Loucy (cell line): ENCODE measurements at regions not wholly inside any gene's neighbourhood (a gene's known extent, or its start where the extent isn't known, plus 50 kb on each side); places are given as distances from the start of the nearest gene placed in this dataset.

Experiments
- H2AFZ ChIP-seq: fragments of 200-600 bp; sonication (generic); 2 replicates; pipeline ENCODE4 v1.6.0; 2016; ENCODE audit warnings: antibody characterized with exemption, mild to moderate bottlenecking, low read length, moderate library complexity
- H3F3A ChIP-seq: fragments of 200-600 bp; 2 replicates; pipeline ENCODE4 v1.6.0; 2016; ENCODE audit warnings: antibody characterized with exemption, low read depth, mild to moderate bottlenecking
- H3K27me3 ChIP-seq: fragments of 200-600 bp; sonication (generic); 2 replicates; pipeline ENCODE4 v1.6.1; 2014; ENCODE audit warnings: low read length, mild to moderate bottlenecking; ENCODE audit not compliant: insufficient read depth, poor library complexity, severe bottlenecking
- H3K36me3 ChIP-seq: fragments of 200-600 bp; sonication (generic); 2 replicates; pipeline ENCODE4 v1.6.1; 2016; ENCODE audit warnings: low read length; ENCODE audit not compliant: insufficient read depth
- H3K4me1 ChIP-seq: fragments of 200-600 bp; sonication (generic); 2 replicates; pipeline ENCODE4 v1.5.1; 2014; ENCODE audit warnings: low read length, mild to moderate bottlenecking; ENCODE audit not compliant: insufficient read depth, poor library complexity, severe bottlenecking
- H3K4me2 ChIP-seq: fragments of 200-600 bp; sonication (generic); 2 replicates; pipeline ENCODE4 v1.6.0; 2014; ENCODE audit warnings: antibody characterized with exemption, low read length, low read depth, mild to moderate bottlenecking; ENCODE audit not compliant: poor library complexity, severe bottlenecking
- H3K4me3 ChIP-seq: fragments of 200-600 bp; sonication (generic); 2 replicates; pipeline ENCODE4 v1.5.1; 2014; ENCODE audit warnings: low read length, mild to moderate bottlenecking, mixed read lengths; ENCODE audit not compliant: poor library complexity, severe bottlenecking
- H3K79me2 ChIP-seq: fragments of 200-600 bp; sonication (generic); 2 replicates; pipeline ENCODE4 v1.6.1; 2014; ENCODE audit warnings: low read length; ENCODE audit not compliant: insufficient read depth
- H3K9ac ChIP-seq: fragments of 200-600 bp; sonication (generic); 2 replicates; pipeline ENCODE4 v1.6.0; 2014; ENCODE audit warnings: mild to moderate bottlenecking, low read depth, low read length, moderate library complexity; ENCODE audit not compliant: poor library complexity, severe bottlenecking
- H3K9me2 ChIP-seq: fragments of 200-600 bp; sonication (generic); replicated peaks from 2 replicates; pipeline ENCODE4 v1.6.1; 2016; ENCODE audit warnings: low read depth, low read length, mixed read lengths
- H3K9me3 ChIP-seq: fragments of 200-600 bp; sonication (generic); 2 replicates; pipeline ENCODE4 v1.6.1; 2014; ENCODE audit warnings: mild to moderate bottlenecking, antibody characterized with exemption, low read length, low read depth; ENCODE audit not compliant: insufficient read depth
- H4K20me1 ChIP-seq: fragments of 200-600 bp; sonication (generic); 2 replicates; pipeline ENCODE4 v1.6.0; 2014; ENCODE audit warnings: antibody characterized with exemption, low read length, mild to moderate bottlenecking; ENCODE audit not compliant: insufficient read depth, poor library complexity, severe bottlenecking
- CTCF ChIP-seq: fragments of 200-600 bp; sonication (generic); conservative IDR thresholded peaks from 2 replicates; pipeline ENCODE4 v1.5.1; 2014; ENCODE audit warnings: mild to moderate bottlenecking, antibody characterized with exemption, low read length
- EZH2phosphoT487 ChIP-seq: fragments of 200-600 bp; IDR thresholded peaks from 2 replicates; pipeline ENCODE4 v1.6.1; 2018; ENCODE audit warnings: antibody characterized with exemption, mild to moderate bottlenecking, moderate library complexity, borderline replicate concordance

GRCh38 chr18:61967252-61967891, 74.6 kb upstream of the RNF152 start:
- Histone ChIP-seq H3K9me3 (no peaks in the 10 kb centered on the region), H3K4me3 (no peak overlapping the region), H3K9me2 (no peaks in the 10 kb centered on the region), H4K20me1 (no peaks in the 10 kb centered on the region), H3K27me3 (no peaks in the 10 kb centered on the region), H2AFZ (no peak overlapping the region), H3F3A (no peaks in the 10 kb centered on the region), H3K36me3 (no peaks in the 10 kb centered on the region), H3K9ac (no peak overlapping the region), H3K79me2 (no peaks in the 10 kb centered on the region), H3K4me1 (no peaks in the 10 kb centered on the region), H3K4me2 (no peak overlapping the region)
- TF ChIP-seq CTCF (no peak), EZH2phosphoT487 (no peak)

- Histone ChIP-seq H3K27me3 (no peaks in the 10 kb centered on the region), H3K9me2 (no peaks in the 10 kb centered on the region)
These were observed 72.5 kb upstream of the RNF152 start for GRCh38 chr18:61965311-61965710.

DNA sequence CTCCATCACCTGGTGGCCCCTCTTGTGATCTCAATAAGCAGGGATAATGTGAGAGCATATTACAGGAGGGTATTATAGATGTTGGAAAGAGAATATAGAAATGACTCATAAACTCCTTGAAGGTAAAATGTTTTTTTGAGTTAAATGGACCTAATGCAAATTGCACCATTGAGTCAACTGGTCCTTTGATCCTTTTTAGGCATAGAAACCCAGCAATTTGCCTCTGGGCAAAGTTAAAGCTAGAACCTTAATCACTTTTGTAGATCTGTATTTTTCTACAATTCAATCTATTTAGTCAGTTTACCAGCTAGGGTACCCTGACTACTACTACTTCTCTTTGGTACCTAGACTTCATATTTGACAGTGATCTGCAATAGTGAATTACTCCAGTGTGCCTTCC, 71.8 kb upstream of the RNF152 start:
- Histone ChIP-seq H3F3A (no peaks in the 10 kb centered on the region), H3K4me1 (no peaks in the 10 kb centered on the region), H3K9me3 (no peaks in the 10 kb centered on the region), H3K27me3 (no peaks in the 10 kb centered on the region), H4K20me1 (no peaks in the 10 kb centered on the region), H3K4me2 (no peak overlapping the region), H2AFZ (no peak overlapping the region), H3K9ac (no peak overlapping the region), H3K36me3 (no peaks in the 10 kb centered on the region), H3K4me3 (no peak overlapping the region), H3K79me2 (no peaks in the 10 kb centered on the region), H3K9me2 (no peaks in the 10 kb centered on the region)
- TF ChIP-seq CTCF (no peak), EZH2phosphoT487 (no peak)

More at GRCh38 chr18:61965311-61965710, 72.5 kb upstream of the RNF152 start:
- Histone ChIP-seq H3F3A (no peaks in the 10 kb centered on the region), H3K9me3 (no peaks in the 10 kb centered on the region), H2AFZ (no peak overlapping the region), H3K9ac (no peak overlapping the region), H3K4me1 (no peaks in the 10 kb centered on the region), H3K79me2 (no peaks in the 10 kb centered on the region), H3K4me2 (no peak overlapping the region), H3K4me3 (no peak overlapping the region), H3K36me3 (no peaks in the 10 kb centered on the region), H4K20me1 (no peaks in the 10 kb centered on the region)
- TF ChIP-seq CTCF: no peak
- TF ChIP-seq EZH2phosphoT487: no peak
